ENCODE measurements at regions not wholly inside any gene's neighbourhood (a gene's known extent, or its start where the extent isn't known, plus 50 kb on each side); places are given as distances from the start of the nearest gene placed in this dataset.

DNA sequence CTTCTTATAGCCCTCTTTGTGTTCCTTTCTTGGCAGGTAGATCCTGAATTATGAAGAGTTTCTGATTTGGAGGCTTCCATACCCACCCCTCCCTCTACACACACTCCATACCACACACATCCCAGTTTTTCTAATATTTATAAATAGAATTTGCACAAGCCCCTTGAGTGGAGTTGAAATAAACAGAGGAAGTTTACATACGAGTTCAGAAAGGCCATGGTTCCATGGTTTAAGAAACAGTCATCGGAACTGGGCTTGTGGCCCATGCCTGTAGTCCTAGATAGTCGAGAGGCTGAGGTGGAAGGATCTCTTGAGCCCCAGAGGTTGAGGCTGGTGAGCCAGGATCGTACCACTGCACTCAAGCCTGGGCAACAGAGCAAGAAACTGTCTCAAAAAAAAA, 62.7 kb upstream of the TANC1 start:
- no peak for DNase-seq

DNA sequence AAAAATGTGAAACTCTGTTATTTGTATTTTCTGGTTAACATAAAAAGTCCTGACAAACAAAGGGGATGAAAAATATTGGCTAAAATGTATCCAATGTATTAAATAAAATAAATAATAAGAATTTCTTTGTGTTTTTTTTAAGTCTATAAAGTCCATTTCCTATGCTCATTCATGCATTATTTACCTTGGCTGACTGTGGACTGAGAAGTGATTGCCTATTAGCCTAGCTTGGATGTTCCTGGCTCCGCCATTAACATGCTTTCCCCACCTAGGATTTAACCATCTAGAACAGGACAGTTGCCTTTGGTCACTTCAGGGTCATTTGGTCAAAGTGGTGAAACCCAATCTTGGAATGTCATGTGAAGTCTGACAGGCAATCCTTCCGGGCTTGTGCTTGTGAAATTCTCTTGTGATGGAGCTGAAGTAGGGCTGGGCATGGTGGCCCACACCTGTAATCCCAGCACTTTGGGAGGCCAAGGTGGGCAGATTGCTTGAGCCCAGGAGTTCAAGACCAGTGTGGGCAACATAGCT, 60.4 kb upstream of the TANC1 start:
- no peak for DNase-seq

DNA sequence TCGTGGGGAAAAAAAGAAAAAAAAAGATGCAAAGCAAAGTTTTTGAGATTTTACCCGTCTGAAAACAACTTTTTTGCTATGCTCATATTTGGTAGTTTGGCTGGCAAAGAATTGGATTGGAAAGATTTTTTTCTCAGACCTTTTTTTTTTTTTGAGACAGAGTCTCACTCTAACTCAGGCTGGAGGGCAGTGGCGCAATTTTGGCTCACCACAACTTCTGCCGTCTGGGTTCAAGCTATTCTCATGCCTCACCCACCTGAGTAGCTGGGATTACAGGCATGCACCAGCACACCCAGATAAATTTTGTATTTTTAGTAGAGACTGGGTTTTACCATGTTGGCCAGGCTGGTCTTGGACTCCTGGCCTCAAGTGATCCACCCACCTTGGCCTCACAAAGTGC, 56.3 kb upstream of the TANC1 start:
- peak; percentile 61 for DNase-seq

DNA sequence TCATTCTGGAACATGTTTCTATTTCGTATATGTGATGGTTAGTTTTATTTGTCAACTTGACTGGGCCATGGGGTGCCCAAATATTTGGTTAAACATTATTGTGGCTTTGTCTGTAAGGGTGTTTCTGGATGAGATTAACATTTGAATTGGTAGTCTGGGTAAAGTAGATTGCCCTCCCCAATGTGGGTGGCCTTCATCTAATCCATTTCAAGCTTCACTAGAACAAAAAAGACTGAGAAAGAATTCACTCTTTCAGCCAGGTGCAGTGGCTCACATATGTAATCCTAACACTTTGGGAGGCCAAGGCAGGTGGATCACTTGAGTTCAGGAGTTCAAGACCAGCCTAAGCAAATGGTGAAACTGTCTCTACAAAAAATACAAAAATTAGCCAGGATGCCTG, 55.7 kb upstream of the TANC1 start:
- DNase-seq, result no peak

DNA sequence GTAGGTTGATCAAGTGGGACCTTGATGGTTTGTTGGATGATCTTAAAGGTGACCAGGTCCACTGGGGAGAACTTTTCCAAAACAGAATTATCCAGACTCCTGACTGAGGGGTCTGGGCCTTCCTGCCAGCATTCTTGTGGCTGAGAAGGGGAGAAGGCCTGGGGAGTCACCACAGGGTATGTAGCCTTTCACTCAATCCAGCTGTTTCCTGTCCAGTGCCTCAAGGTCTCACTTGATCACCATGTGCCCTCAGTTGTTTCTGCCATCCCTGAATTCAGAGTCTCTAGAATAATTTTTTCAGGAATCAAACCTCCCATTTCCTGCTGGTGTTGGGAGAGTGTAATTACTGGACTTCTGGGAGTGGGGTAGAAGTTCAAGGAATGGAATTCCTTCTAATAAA, 54.4 kb upstream of the TANC1 start:
- DNase-seq, result no peak

DNA sequence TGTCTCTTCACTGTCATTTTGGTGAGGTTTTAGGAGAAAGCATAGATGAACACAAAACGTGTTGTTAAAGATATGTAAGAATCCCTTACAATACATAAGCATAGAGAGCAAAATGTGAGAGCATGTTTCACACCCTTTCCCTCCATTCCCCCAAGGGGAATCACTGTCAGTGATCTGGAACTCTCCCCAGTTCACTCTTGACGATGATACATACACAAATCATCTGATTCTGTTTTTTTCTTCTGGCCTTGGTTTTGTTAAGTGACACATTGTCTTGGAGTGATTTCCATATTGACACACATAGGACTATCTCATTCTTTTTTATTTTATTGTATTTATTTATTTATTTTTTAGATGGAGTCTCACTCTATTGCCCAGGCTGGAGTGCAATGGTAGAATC, 53.7 kb upstream of the TANC1 start:
- no peak for DNase-seq

DNA sequence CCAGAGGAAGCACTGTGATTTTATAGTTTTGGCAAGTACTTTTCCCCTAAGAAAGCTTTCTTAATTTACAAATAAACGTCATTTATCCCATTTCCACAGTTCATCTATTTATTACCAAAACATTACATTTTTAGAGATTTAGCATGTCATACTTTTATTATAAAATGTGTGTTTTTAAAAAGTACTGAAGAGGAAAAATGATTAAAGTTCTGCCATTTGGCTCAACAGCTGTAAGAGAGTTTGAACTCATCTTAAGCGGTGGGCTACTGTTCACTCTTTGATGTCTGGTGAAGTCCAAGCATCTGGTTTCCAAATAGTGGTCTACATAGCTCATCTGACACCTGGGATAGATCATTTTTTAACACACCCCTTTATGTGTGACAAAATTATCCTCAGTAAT, 51.3 kb upstream of the TANC1 start:
- no peak for DNase-seq

DNA sequence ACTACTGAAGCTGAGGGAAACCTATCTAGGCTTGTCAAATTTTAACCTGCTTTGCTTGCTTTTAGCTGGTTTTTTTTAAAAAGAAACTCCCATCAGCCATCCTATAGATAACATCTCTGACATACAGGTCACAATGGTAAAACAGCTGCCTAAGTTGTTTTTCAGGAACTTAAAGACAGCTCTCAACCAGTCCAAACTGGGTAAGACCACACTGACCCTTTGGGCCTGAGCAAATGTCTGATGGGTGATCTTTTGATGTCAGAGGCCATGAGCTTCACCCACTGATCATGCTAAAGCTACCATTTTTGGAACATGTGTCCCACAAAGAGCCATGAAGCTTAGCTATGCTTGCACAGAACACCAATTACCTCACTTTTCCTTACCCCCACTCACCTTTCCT, 50.0 kb upstream of the TANC1 start:
- DNase-seq, result no peak

Measured in GF-D8 (cell line).